Retinal pigment epithelial cell (primary cell): ENCODE measurements at regions not wholly inside any gene's neighbourhood (a gene's known extent, or its start where the extent isn't known, plus 50 kb on each side); places are given as distances from the start of the nearest gene placed in this dataset.

ENCODE experiments used
- DNase-seq: peaks from one replicate; pipeline ENCODE4 v3.0.0-alpha.2; 2010; ENCODE audit warnings: low read depth
- H3K4me3 ChIP-seq: 2 replicates; pipeline ENCODE4 v1.5.1; 2011; ENCODE audit warnings: mild to moderate bottlenecking, low read length, control low read depth, moderate library complexity
- CTCF ChIP-seq: conservative IDR thresholded peaks from 2 replicates; pipeline ENCODE4 v1.5.1; 2011; ENCODE audit warnings: low read depth, low read length, control low read depth, inconsistent platforms

DNA sequence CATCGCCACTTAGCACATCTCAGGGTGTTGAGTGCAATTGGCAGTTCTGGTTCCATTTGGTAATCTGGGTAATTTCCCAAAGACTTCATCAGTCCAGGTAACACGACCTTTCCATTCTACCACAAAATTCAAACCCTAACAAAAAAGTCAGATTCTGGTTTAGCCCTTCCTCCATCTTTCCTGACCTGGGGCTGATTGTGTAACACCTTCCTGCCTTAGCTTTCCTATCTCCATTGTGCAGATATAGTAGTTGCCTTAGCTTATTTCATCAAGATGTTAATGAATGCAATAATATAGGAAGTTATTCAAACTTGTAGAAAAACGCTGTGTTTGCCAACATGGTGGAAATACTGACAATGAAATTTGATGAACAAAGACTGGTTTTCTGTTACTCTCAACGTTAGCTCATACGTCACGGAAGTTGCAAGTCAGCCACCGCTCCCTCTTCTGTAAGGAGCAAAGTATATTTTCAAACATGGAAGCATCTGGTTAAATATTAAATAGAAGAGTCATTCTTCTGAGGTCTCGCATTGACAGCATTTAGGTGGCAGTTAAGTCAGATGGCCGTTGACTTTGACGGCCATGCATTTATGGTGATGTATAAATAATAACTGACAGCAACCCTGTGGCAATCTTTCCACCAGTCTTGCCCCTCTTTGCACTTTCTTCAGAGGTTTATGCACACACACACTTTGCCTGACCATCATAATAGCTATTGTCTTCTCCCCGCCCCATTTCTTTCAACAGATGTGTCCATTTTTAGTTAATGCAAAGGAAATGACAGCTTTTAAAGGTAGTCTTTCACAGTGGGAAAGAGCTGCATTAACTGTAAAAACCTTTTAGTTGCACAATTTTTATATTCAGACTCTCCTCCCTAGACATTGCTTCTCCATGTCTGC lies 205.1 kb upstream of the BMPER start:
- H3K4me3 ChIP-seq, result no peak overlapping the region
- DNase-seq, result no peak
- TF ChIP-seq CTCF, result no peak

- DNase-seq, result no peak
- no peak for TF ChIP-seq CTCF
- H3K4me3 ChIP-seq, result no peak overlapping the region
Measured at GRCh38 chr7:33701189-33701740, 204.1 kb upstream of the BMPER start.

- no peak for DNase-seq
- no peak overlapping the region for H3K4me3 ChIP-seq
- no peak for TF ChIP-seq CTCF
Measured at GRCh38 chr7:33701927-33702326, 203.4 kb upstream of the BMPER start.

DNA sequence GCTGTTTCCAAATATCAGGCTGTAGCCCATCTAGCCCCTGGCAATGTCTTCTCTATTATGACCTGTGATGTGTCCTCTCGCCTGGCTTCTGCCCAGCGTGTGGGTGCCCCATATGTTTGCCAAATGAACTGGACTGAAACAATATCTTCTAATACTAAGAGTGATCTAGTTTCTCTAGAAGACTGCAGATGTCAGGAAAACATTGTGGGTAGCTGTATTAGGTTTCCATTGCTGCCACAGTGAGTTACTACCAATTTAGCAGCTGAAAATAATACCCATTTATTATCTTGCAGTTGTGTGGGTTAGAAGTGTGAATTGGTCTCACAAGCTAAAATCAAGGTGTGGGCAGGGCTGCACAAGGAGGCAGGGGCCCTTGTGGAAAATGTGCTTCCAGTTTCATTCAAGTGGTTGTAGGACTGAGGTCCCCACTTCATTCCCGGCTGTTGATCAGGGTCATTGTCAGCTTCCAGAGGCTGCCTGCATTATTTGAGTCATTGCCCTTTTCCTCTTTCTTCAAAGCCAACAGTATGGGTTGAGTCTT lies 202.8 kb upstream of the BMPER start:
- no peak for DNase-seq
- no peak for TF ChIP-seq CTCF
- H3K4me3 ChIP-seq, result no peak overlapping the region

- no peak for DNase-seq
- TF ChIP-seq CTCF, result no peak
- H3K4me3 ChIP-seq, result no peak overlapping the region
Measured at GRCh38 chr7:33705333-33705833, 200.0 kb upstream of the BMPER start.

DNA sequence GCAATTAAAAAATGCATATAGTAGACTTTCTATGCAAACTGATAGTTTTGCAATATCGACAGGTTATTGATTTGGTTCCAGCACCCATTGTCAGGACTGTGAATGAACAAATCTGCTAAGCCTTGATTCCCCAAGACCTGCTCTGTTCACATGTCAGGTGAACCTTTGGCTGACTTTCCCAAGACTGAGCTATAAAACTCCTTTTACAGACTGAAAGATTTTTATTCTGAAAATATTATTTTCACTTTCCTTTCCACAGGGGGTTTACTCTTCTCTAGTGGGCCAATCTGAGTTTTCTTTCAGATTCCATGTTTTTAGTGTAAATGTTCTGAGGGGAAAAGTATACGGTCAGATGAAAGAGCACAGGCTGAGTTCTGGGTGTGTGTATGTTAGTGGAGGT lies 199.2 kb upstream of the BMPER start:
- DNase-seq, result no peak
- H3K4me3 ChIP-seq, result no peak overlapping the region
- TF ChIP-seq CTCF, result no peak

GRCh38 chr7:33706771-33707200 lies 198.6 kb upstream of the BMPER start:
- TF ChIP-seq CTCF, result no peak
- no peak for DNase-seq
- H3K4me3 ChIP-seq, result no peak overlapping the region
